ENCODE measurements at regions not wholly inside any gene's neighbourhood (a gene's known extent, or its start where the extent isn't known, plus 50 kb on each side); places are given as distances from the start of the nearest gene placed in this dataset.

DNA sequence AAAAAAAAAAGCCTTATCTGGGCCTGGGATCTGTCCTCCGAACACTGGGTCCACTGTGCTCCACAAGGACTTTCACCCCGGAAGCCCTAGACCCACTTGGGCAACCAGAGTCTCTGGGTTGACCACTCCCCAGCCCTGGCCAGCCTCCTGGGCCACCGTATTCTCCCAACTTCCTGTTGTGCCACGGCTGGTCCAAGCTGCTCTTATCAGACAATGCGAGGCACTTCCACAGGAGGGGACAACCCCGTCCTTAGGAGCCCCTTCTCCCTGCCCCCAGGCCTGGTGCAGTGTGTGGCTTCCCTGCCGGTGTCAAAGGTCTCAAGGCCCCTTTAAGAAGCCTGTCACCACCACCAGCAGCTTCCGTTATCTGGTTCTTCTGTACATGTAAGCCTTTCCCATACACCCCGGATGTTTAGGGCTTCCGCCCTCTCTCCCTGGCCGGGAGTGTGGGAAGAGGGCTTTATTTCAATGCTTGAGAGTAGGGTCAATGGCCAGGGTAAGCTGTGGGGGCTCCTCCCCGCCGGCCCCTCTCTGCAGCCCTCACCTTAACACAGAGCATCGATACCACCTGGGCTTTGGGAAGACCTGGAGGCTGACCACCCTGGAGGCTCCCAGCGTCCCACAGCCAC, 313.0 kb downstream of the SEC14L1 start (continued):
- TF ChIP-seq RAD51 (IDR thresholded peaks at IDR 0.05; ENCODE audit: borderline replicate concordance, low read depth), result no peak
- TF ChIP-seq DDX20 (tag; IDR thresholded peaks at IDR 0.05; ENCODE audit: low read depth), result no peak
- TF ChIP-seq, protein P1, sequence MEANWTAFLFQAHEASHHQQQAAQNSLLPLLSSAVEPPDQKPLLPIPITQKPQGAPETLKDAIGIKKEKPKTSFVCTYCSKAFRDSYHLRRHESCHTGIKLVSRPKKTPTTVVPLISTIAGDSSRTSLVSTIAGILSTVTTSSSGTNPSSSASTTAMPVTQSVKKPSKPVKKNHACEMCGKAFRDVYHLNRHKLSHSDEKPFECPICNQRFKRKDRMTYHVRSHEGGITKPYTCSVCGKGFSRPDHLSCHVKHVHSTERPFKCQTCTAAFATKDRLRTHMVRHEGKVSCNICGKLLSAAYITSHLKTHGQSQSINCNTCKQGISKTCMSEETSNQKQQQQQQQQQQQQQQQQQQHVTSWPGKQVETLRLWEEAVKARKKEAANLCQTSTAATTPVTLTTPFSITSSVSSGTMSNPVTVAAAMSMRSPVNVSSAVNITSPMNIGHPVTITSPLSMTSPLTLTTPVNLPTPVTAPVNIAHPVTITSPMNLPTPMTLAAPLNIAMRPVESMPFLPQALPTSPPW (CRISPR knock-in tag; IDR thresholded peaks at IDR 0.05), result peak; percentile 15; the same call in 1 of the 2 replicates
- TF ChIP-seq, protein P2, sequence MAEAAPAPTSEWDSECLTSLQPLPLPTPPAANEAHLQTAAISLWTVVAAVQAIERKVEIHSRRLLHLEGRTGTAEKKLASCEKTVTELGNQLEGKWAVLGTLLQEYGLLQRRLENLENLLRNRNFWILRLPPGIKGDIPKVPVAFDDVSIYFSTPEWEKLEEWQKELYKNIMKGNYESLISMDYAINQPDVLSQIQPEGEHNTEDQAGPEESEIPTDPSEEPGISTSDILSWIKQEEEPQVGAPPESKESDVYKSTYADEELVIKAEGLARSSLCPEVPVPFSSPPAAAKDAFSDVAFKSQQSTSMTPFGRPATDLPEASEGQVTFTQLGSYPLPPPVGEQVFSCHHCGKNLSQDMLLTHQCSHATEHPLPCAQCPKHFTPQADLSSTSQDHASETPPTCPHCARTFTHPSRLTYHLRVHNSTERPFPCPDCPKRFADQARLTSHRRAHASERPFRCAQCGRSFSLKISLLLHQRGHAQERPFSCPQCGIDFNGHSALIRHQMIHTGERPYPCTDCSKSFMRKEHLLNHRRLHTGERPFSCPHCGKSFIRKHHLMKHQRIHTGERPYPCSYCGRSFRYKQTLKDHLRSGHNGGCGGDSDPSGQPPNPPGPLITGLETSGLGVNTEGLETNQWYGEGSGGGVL (CRISPR knock-in tag; IDR thresholded peaks at IDR 0.05), result no peak
- no peak for TF ChIP-seq ZFP36 (IDR thresholded peaks at IDR 0.05; ENCODE audit: low read depth, low read length, partially characterized antibody)
- TF ChIP-seq ZNF197 (CRISPR knock-in tag; IDR thresholded peaks at IDR 0.05; ENCODE audit: low read depth), result no peak
- TF ChIP-seq ZNF324 (CRISPR knock-in tag; IDR thresholded peaks at IDR 0.05), result no peak
- TF ChIP-seq RBFOX2 (IDR thresholded peaks at IDR 0.05; ENCODE audit: low read depth, low read length), result peak; percentile 52
- TF ChIP-seq RCOR1 (IDR thresholded peaks at IDR 0.05; ENCODE audit: borderline replicate concordance in 1 of 2, low read depth in 2 of 2, low read length in 2 of 2), result peak in 1 of 2 experiments; percentile 15; a peak in 1 of 4 replicates
- TF ChIP-seq TEAD2 (tag; IDR thresholded peaks at IDR 0.05), result no peak
- TF ChIP-seq, protein P3, sequence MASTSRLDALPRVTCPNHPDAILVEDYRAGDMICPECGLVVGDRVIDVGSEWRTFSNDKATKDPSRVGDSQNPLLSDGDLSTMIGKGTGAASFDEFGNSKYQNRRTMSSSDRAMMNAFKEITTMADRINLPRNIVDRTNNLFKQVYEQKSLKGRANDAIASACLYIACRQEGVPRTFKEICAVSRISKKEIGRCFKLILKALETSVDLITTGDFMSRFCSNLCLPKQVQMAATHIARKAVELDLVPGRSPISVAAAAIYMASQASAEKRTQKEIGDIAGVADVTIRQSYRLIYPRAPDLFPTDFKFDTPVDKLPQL (IDR thresholded peaks at IDR 0.05; ENCODE audit: extremely low read depth, insufficient read length), result no peak
- no peak for TF ChIP-seq SMARCA5 (IDR thresholded peaks at IDR 0.05)
- no peak for TF ChIP-seq ZNF79 (CRISPR knock-in tag; IDR thresholded peaks at IDR 0.05; ENCODE audit: low read depth)
- TF ChIP-seq, protein P4, sequence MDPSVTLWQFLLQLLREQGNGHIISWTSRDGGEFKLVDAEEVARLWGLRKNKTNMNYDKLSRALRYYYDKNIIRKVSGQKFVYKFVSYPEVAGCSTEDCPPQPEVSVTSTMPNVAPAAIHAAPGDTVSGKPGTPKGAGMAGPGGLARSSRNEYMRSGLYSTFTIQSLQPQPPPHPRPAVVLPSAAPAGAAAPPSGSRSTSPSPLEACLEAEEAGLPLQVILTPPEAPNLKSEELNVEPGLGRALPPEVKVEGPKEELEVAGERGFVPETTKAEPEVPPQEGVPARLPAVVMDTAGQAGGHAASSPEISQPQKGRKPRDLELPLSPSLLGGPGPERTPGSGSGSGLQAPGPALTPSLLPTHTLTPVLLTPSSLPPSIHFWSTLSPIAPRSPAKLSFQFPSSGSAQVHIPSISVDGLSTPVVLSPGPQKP (CRISPR knock-in tag; IDR thresholded peaks at IDR 0.05), result no peak
- 0 out of 2 replicates have a peak, but pooled peaks have one; percentile 10 for TF ChIP-seq ZNF644 (tag; IDR thresholded peaks at IDR 0.05; ENCODE audit: low read depth)
